Psoas muscle (tissue), 7 donors: ENCODE measurements at regions not wholly inside any gene's neighbourhood (a gene's known extent, or its start where the extent isn't known, plus 50 kb on each side); places are given as distances from the start of the nearest gene placed in this dataset.
A peak's percentile ranks its signal among the peaks of the same experiment; 100 is the strongest.
"Not testable (repeated sequence)": the region's sequence is repeated elsewhere in the genome, so short reads cannot be mapped to it uniquely, and the experiment has no call there.

Experiments used
- ATAC-seq, 4 donors: fragments of 200-7000 bp; cut with Tn5 transposase; one replicate each; pipeline ENCODE4 v1.9.1; 2020; ENCODE audit warnings: moderate library complexity in 3 of 4, mild to moderate bottlenecking in 2 of 4
- DNase-seq, 2 donors: peaks; one replicate each; pipeline ENCODE4 v3.0.0-alpha.2; 2020
- H3K27ac ChIP-seq: fragments of 200-600 bp; one replicate; pipeline ENCODE4 v1.8.0; 2022
- H3K27me3 ChIP-seq, 3 donors: fragments of 200-600 bp in 1 of 3; one replicate each; pipeline versions ENCODE4 v1.6.1 to v1.8.0; 2013 to 2022; ENCODE audit warnings: low read length in 2 of 3, mild to moderate bottlenecking in 2 of 3, moderate library complexity in 1 of 3; ENCODE audit not compliant: insufficient read depth in 3 of 3
- H3K36me3 ChIP-seq, 2 donors: fragments of 200-600 bp in 1 of 2; one replicate each; pipeline versions ENCODE4 v1.6.1 to v1.8.0; 2013 to 2022; ENCODE audit warnings: low read depth in 1 of 2, mild to moderate bottlenecking in 1 of 2, moderate library complexity in 1 of 2; ENCODE audit not compliant: insufficient read depth in 1 of 2
- H3K4me1 ChIP-seq: fragments of 200-600 bp; one replicate; pipeline ENCODE4 v1.8.0; 2022
- H3K4me3 ChIP-seq: fragments of 200-600 bp; one replicate; pipeline ENCODE4 v1.8.0; 2022; ENCODE audit warnings: mild to moderate bottlenecking
- H3K9me3 ChIP-seq: fragments of 200-600 bp; one replicate; pipeline ENCODE4 v1.8.0; 2022
- WGBS, 3 donors: extraction: QIAGEN DNeasy Blood & Tissue Kit; methylation state at CpG; one replicate each; pipeline versions ENCODE4 v1.1.6 to v1.1.7; 2013; 5-methylcytosine and 5-hydroxymethylcytosine counted together
- intact Hi-C, 2 donors: fragments of 100-400 bp; cut with DNase I; formaldehyde crosslinking; loops; one replicate each; pipeline versions ENCODE4 v1.11.0 to v1.14.2; 2022
- TF ChIP-seq, protein P1 (sequence below): fragments of 200-600 bp; IDR thresholded peaks from one replicate; pipeline ENCODE4 v1.8.0; 2022; ENCODE audit warnings: antibody characterized with exemption
- donor health status: healthy with polysubstance abuse.
- donor health status: DM: no; HTN: no; CAD: no; lungs with moderate emphysema.
- donor health status: Bipolar disorder and iron deficiency.
- donor health status: healthy.
- donor health status: DM: yes; HTN: yes; CAD: no.
- donor health status: DM: no; HTN: no; CAD: no.
- donor health status: DM: yes; HTN: yes; CAD: no.

- no peak overlapping the region for H3K4me3 ChIP-seq
- ATAC-seq (no peak), DNase-seq (no peak)
- TF ChIP-seq, protein P1, sequence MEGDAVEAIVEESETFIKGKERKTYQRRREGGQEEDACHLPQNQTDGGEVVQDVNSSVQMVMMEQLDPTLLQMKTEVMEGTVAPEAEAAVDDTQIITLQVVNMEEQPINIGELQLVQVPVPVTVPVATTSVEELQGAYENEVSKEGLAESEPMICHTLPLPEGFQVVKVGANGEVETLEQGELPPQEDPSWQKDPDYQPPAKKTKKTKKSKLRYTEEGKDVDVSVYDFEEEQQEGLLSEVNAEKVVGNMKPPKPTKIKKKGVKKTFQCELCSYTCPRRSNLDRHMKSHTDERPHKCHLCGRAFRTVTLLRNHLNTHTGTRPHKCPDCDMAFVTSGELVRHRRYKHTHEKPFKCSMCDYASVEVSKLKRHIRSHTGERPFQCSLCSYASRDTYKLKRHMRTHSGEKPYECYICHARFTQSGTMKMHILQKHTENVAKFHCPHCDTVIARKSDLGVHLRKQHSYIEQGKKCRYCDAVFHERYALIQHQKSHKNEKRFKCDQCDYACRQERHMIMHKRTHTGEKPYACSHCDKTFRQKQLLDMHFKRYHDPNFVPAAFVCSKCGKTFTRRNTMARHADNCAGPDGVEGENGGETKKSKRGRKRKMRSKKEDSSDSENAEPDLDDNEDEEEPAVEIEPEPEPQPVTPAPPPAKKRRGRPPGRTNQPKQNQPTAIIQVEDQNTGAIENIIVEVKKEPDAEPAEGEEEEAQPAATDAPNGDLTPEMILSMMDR, result no peak
- H3K36me3 ChIP-seq, result no peaks in the 10 kb centered on the region
- no peak overlapping the region for H3K27ac ChIP-seq
- WGBS, 3 donors, result 66 to 72% (median 68%) methylated on average over 4 of the region's 4 CpGs
- no peaks in the 10 kb centered on the region for H3K27me3 ChIP-seq
- intact Hi-C loops, result no loop called here
- peaks cover 5% of the 10 kb centered on the region for H3K4me1 ChIP-seq
- H3K9me3 ChIP-seq, result no peaks in the 10 kb centered on the region
These were observed 122.8 kb upstream of the RMDN2 start for GRCh38 chr2:37802211-37802752.

GRCh38 chr2:37802899-37803379 lies 122.1 kb upstream of the RMDN2 start:
- Histone ChIP-seq H3K9me3 (no peaks in the 10 kb centered on the region), H3K36me3 (no peaks in the 10 kb centered on the region), H3K27me3 (no peaks in the 10 kb centered on the region), H3K4me3 (no peak overlapping the region), H3K27ac (no peak overlapping the region), H3K4me1 (peaks cover 5% of the 10 kb centered on the region)
- intact Hi-C loops, result no loop called here
- TF ChIP-seq, protein P1, result no peak
- ATAC-seq (no peak), DNase-seq (no peak)

DNA sequence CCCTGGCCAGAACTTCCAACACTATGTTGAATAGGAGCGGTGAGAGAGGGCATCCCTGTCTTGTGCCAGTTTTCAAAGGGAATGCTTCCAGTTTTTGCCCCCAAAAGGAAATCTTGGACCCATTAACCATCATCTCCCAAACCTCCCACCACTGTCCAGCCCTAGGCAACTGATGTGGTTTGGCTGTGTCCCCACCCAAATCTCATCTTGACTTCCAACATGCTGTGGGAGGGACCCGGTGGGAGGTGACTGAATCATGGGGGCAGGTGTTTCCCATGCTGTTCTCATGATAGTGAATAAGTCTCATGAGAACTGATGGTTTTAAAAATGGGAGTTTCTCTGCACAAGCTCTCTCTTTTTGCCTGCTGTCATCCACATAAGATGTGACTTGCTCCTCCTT lies 119.1 kb upstream of the RMDN2 start:
- H3K9me3 ChIP-seq, ATAC-seq, intact Hi-C loops, H3K4me1 ChIP-seq, H3K36me3 ChIP-seq, H3K4me3 ChIP-seq, H3K27me3 ChIP-seq, H3K27ac ChIP-seq, DNase-seq: not testable (repeated sequence)
- WGBS, 3 donors, result 61 to 77% (median 63%) methylated on average over 2 of the region's 2 CpGs

GRCh38 chr2:37809525-37809924 lies 115.6 kb upstream of the RMDN2 start:
- 58 to 63% (median 62%) methylated on average over 1 of the region's 1 CpG for WGBS, 3 donors
- DNase-seq (no peak), ATAC-seq (no peak)
- H3K4me3 ChIP-seq, result no peak overlapping the region
- no peaks in the 10 kb centered on the region for H3K36me3 ChIP-seq
- no peaks in the 10 kb centered on the region for H3K27me3 ChIP-seq
- H3K4me1 ChIP-seq, result peaks cover 9% of the 10 kb centered on the region
- H3K9me3 ChIP-seq, result no peaks in the 10 kb centered on the region
- H3K27ac ChIP-seq, result no peak overlapping the region
- intact Hi-C loops, result no loop called here
- TF ChIP-seq, protein P1, result peak; percentile 38

- ATAC-seq (no peak), DNase-seq (no peak)
- no peak overlapping the region for H3K27ac ChIP-seq
- H3K4me1 ChIP-seq, result peaks cover 9% of the 10 kb centered on the region
- WGBS, 3 donors, result 62 to 91% (median 70%) methylated on average over 2 of the region's 2 CpGs
- H3K36me3 ChIP-seq, result no peaks in the 10 kb centered on the region
- H3K27me3 ChIP-seq, result no peaks in the 10 kb centered on the region
- TF ChIP-seq, protein P1, result no peak
- intact Hi-C loops, result no loop called here
- no peak overlapping the region for H3K4me3 ChIP-seq
- no peaks in the 10 kb centered on the region for H3K9me3 ChIP-seq
These were observed 115.0 kb upstream of the RMDN2 start for GRCh38 chr2:37809931-37810570.
